Esophagus (tissue), 2 donors: ENCODE measurements at regions not wholly inside any gene's neighbourhood (a gene's known extent, or its start where the extent isn't known, plus 50 kb on each side); places are given as distances from the start of the nearest gene placed in this dataset.

Experiments
- H3K27ac ChIP-seq, 2 donors: one replicate each; pipeline ENCODE4 v1.5.1; 2013; ENCODE audit warnings: low read depth in 2 of 2, mild to moderate bottlenecking in 2 of 2, inconsistent platforms in 1 of 2, low read length in 1 of 2, moderate library complexity in 1 of 2
- H3K27me3 ChIP-seq, 2 donors: one replicate each; pipeline ENCODE4 v1.6.1; 2013; ENCODE audit warnings: low read length in 2 of 2, control low read depth in 1 of 2, mild to moderate bottlenecking in 1 of 2; ENCODE audit not compliant: insufficient read depth in 2 of 2, control insufficient read depth in 1 of 2
- H3K36me3 ChIP-seq, 2 donors: one replicate each; pipeline ENCODE4 v1.6.1; 2013; ENCODE audit warnings: low read length in 1 of 2; ENCODE audit not compliant: control insufficient read depth in 2 of 2, insufficient read depth in 2 of 2
- H3K4me1 ChIP-seq, 2 donors: one replicate each; pipeline ENCODE4 v1.6.1; 2013; ENCODE audit warnings: low read length in 1 of 2; ENCODE audit not compliant: control insufficient read depth in 2 of 2, insufficient read depth in 2 of 2
- H3K4me3 ChIP-seq, 2 donors: one replicate each; pipeline ENCODE4 v1.5.1; 2013; ENCODE audit warnings: low read length in 2 of 2, mild to moderate bottlenecking in 2 of 2, low read depth in 1 of 2, moderate library complexity in 1 of 2
- H3K9me3 ChIP-seq, 2 donors: one replicate each; pipeline ENCODE4 v1.6.1; 2013; ENCODE audit warnings: mild to moderate bottlenecking in 2 of 2, low read depth in 1 of 2, low read length in 1 of 2, moderate library complexity in 1 of 2; ENCODE audit not compliant: control insufficient read depth in 2 of 2, insufficient read depth in 1 of 2
- WGBS, 2 donors: extraction: QIAGEN DNeasy Blood & Tissue Kit; methylation state at CpG; one replicate each; pipeline ENCODE4 v1.1.7; 2013; 5-methylcytosine and 5-hydroxymethylcytosine counted together
- donor health status: healthy with polysubstance abuse.
- donor health status: Bipolar disorder and iron deficiency.

- H3K9me3 ChIP-seq: no peaks in the 10 kb centered on the region
- WGBS, 2 donors: 68 to 70% methylated on average over 4 of the region's 4 CpGs
- H3K4me1 ChIP-seq: no peaks in the 10 kb centered on the region
- no peak overlapping the region for H3K4me3 ChIP-seq
- no peaks in the 10 kb centered on the region for H3K27me3 ChIP-seq
- H3K36me3 ChIP-seq: no peaks in the 10 kb centered on the region
- H3K27ac ChIP-seq: no peak overlapping the region
These were observed 727.5 kb downstream of the KCNJ2 start for GRCh38 chr17:70896843-70897242.

GRCh38 chr17:70897446-70897845 lies 728.1 kb downstream of the KCNJ2 start:
- Histone ChIP-seq H3K4me1 (no peaks in the 10 kb centered on the region), H3K27me3 (no peaks in the 10 kb centered on the region), H3K27ac (no peak overlapping the region), H3K36me3 (no peaks in the 10 kb centered on the region), H3K9me3 (no peaks in the 10 kb centered on the region), H3K4me3 (no peak overlapping the region)

GRCh38 chr17:70901870-70902269 lies 732.5 kb downstream of the KCNJ2 start:
- no peak overlapping the region for H3K27ac ChIP-seq
- WGBS, 2 donors: 87 to 88% methylated on average over 2 of the region's 2 CpGs
- H3K4me3 ChIP-seq: no peak overlapping the region
- no peaks in the 10 kb centered on the region for H3K36me3 ChIP-seq
- H3K4me1 ChIP-seq: no peaks in the 10 kb centered on the region
- no peaks in the 10 kb centered on the region for H3K9me3 ChIP-seq
- no peaks in the 10 kb centered on the region for H3K27me3 ChIP-seq

GRCh38 chr17:70905796-70906195 lies 736.5 kb downstream of the KCNJ2 start:
- Histone ChIP-seq H3K36me3 (no peaks in the 10 kb centered on the region), H3K4me3 (no peak overlapping the region), H3K4me1 (no peaks in the 10 kb centered on the region), H3K9me3 (no peaks in the 10 kb centered on the region), H3K27ac (no peak overlapping the region), H3K27me3 (no peaks in the 10 kb centered on the region)
- WGBS, 2 donors: 53 to 55% methylated on average over 3 of the region's 3 CpGs

GRCh38 chr17:70906808-70907207 lies 737.5 kb downstream of the KCNJ2 start:
- WGBS, 2 donors: 44 to 58% methylated on average over 2 of the region's 2 CpGs
- Histone ChIP-seq H3K27me3 (no peaks in the 10 kb centered on the region), H3K4me1 (no peaks in the 10 kb centered on the region), H3K9me3 (no peaks in the 10 kb centered on the region), H3K36me3 (no peaks in the 10 kb centered on the region), H3K27ac (no peak overlapping the region), H3K4me3 (no peak overlapping the region)

- no peaks in the 10 kb centered on the region for H3K4me1 ChIP-seq
- 33 to 40% methylated on average over 4 of the region's 4 CpGs for WGBS, 2 donors
These were observed 743.6 kb downstream of the KCNJ2 start for GRCh38 chr17:70912716-70913485.

GRCh38 chr17:70916469-70916868 lies 747.1 kb downstream of the KCNJ2 start:
- Histone ChIP-seq H3K9me3 (peaks cover 0 to 6% of the 10 kb centered on the region in 2 donors), H3K27ac (no peak overlapping the region), H3K27me3 (no peaks in the 10 kb centered on the region), H3K4me3 (no peak overlapping the region), H3K4me1 (no peaks in the 10 kb centered on the region), H3K36me3 (no peaks in the 10 kb centered on the region)

More at GRCh38 chr17:70912716-70913485, 743.6 kb downstream of the KCNJ2 start:
- H3K27me3 ChIP-seq: no peaks in the 10 kb centered on the region
- H3K9me3 ChIP-seq: peaks cover 0 to 6% of the 10 kb centered on the region in 2 donors
- no peaks in the 10 kb centered on the region for H3K36me3 ChIP-seq
- no peak overlapping the region for H3K4me3 ChIP-seq
- no peak overlapping the region for H3K27ac ChIP-seq

- Histone ChIP-seq H3K27ac (no peak overlapping the region), H3K36me3 (no peaks in the 10 kb centered on the region), H3K4me3 (no peak overlapping the region), H3K4me1 (no peaks in the 10 kb centered on the region), H3K27me3 (no peaks in the 10 kb centered on the region), H3K9me3 (peaks cover 0 to 6% of the 10 kb centered on the region in 2 donors)
- WGBS, 2 donors: 49 to 77% methylated on average over 1 of the region's 1 CpG
These were observed 749.9 kb downstream of the KCNJ2 start for GRCh38 chr17:70919241-70919640.

- H3K9me3 ChIP-seq: peaks cover 0 to 6% of the 10 kb centered on the region in 2 donors
- no peak overlapping the region for H3K27ac ChIP-seq
- 88 to 92% methylated on average over 1 of the region's 1 CpG for WGBS, 2 donors
- no peak overlapping the region for H3K4me3 ChIP-seq
- H3K4me1 ChIP-seq: no peaks in the 10 kb centered on the region
- no peaks in the 10 kb centered on the region for H3K36me3 ChIP-seq
- H3K27me3 ChIP-seq: no peaks in the 10 kb centered on the region
These were observed 751.1 kb downstream of the KCNJ2 start for GRCh38 chr17:70920416-70920815.

- no peaks in the 10 kb centered on the region for H3K4me1 ChIP-seq
- WGBS, 2 donors: 73 to 84% methylated on average over 2 of the region's 2 CpGs
- no peak overlapping the region for H3K4me3 ChIP-seq
- H3K27me3 ChIP-seq: no peaks in the 10 kb centered on the region
- no peak overlapping the region for H3K27ac ChIP-seq
- H3K9me3 ChIP-seq: peaks cover 0 to 1% of the 10 kb centered on the region in 2 donors
- no peaks in the 10 kb centered on the region for H3K36me3 ChIP-seq
These were observed 752.9 kb downstream of the KCNJ2 start for GRCh38 chr17:70922268-70922667.
